HepG2 (cell line): ENCODE measurements at regions not wholly inside any gene's neighbourhood (a gene's known extent, or its start where the extent isn't known, plus 50 kb on each side); places are given as distances from the start of the nearest gene placed in this dataset.

ENCODE experiments used
- ATAC-seq: fragments of 200-7000 bp; cut with Tn5 transposase; 3 replicates; pipeline ENCODE4 v1.9.1; 2020; ENCODE audit warnings: mild to moderate bottlenecking, moderate library complexity
- BruUV-seq: library from RNA; stranded (reverse); fragments of 400-500 nt; replicated peaks from 2 replicates; lab custom pipeline; 2021; lab: Mats Ljungman, UMichigan
- CTCF ChIA-PET: fragments of 300-600 bp; formaldehyde crosslinking; extraction: SDS; loops from one replicate; lab custom pipeline; 2021; ENCODE audit warnings: low total read pairs, inconsistent platforms, low intra/inter-chr PET ratio; lab: Yijun Ruan, JAX
- POLR2A ChIA-PET: fragments of 350-600 bp; sonication (Branson Sonifier 250); formaldehyde crosslinking; loops from one replicate; lab custom pipeline; 2020; ENCODE audit warnings: antibody characterized with exemption, inconsistent platforms; lab: Yijun Ruan, JAX
- DNase-seq: peaks from one replicate; pipeline ENCODE4 v3.0.0-alpha.2; 2015; ENCODE audit warnings: low spot score
- FAIRE-seq: peaks from 3 replicates; lab custom pipeline; 2011; peaks lifted over from hg19 to GRCh38; lab: Jason Lieb, UNC
- H2AFZ ChIP-seq: one replicate; pipeline ENCODE4 v1.6.1; 2011; ENCODE audit warnings: low read length, inconsistent platforms
- H3K27ac ChIP-seq: fragments of 300-600 bp; 3 replicates; pipeline ENCODE4 v1.8.0; 2011; ENCODE audit warnings: mixed run types, mild to moderate bottlenecking, mixed read lengths, low read length, inconsistent platforms; ENCODE audit not compliant: insufficient read depth; ENCODE audit errors: extremely low read length
- H3K27me3 ChIP-seq, 2 experiments: fragments of 200-600 bp in 1 of 2; 2 replicates in 1 of 2; 3 replicates in 1 of 2; pipeline versions ENCODE4 v1.6.0 to v1.8.0; 2011; ENCODE audit warnings: low read length in 2 of 2, mild to moderate bottlenecking in 2 of 2, moderate library complexity in 2 of 2, inconsistent platforms in 1 of 2; ENCODE audit not compliant: insufficient read depth in 2 of 2, control insufficient read depth in 1 of 2
- H3K36me3 ChIP-seq, 2 experiments: fragments of 200-600 bp in 1 of 2; replicated peaks in 1 of 2; 2 replicates in 1 of 2; 3 replicates in 1 of 2; pipeline versions ENCODE4 v1.5.1 to v1.8.0; 2011; ENCODE audit warnings: low read length in 2 of 2, inconsistent platforms in 1 of 2; ENCODE audit not compliant: insufficient read depth in 2 of 2, control insufficient read depth in 1 of 2
- H3K4me1 ChIP-seq: 2 replicates; pipeline ENCODE4 v1.5.1; 2012; ENCODE audit warnings: low read length, inconsistent platforms; ENCODE audit not compliant: insufficient read depth
- H3K4me2 ChIP-seq: 2 replicates; pipeline ENCODE4 v1.6.0; 2011; ENCODE audit warnings: low read depth, low read length, inconsistent platforms
- H3K4me3 ChIP-seq, 3 experiments: fragments of 200-600 bp in 1 of 3; sonication (generic), shearing (Covaris generic) in 1 of 3; replicated peaks in 1 of 3; 2 replicates each; pipeline ENCODE4 v1.5.1; 2011 to 2016; ENCODE audit warnings: low read length in 3 of 3, inconsistent platforms in 2 of 3, low read depth in 2 of 3, mild to moderate bottlenecking in 2 of 3, control low read depth in 1 of 3, mixed read lengths in 1 of 3; ENCODE audit not compliant: insufficient read depth in 1 of 3
- H3K79me2 ChIP-seq: one replicate; pipeline ENCODE4 v1.6.1; 2011; ENCODE audit warnings: low read length, inconsistent platforms; ENCODE audit not compliant: insufficient read depth
- H3K9ac ChIP-seq: 2 replicates; pipeline ENCODE4 v1.6.0; 2011; ENCODE audit warnings: mild to moderate bottlenecking, low read depth, low read length, inconsistent platforms; ENCODE audit not compliant: insufficient read depth
- H3K9me3 ChIP-seq: 2 replicates; pipeline ENCODE4 v1.5.1; 2012; ENCODE audit warnings: mild to moderate bottlenecking, low read length
- H4K20me1 ChIP-seq: 2 replicates; pipeline ENCODE4 v1.6.0; 2011; ENCODE audit warnings: inconsistent platforms, mild to moderate bottlenecking, low read length, moderate library complexity; ENCODE audit not compliant: insufficient read depth
- BRD4 ChIP-seq: sonication (generic); formaldehyde crosslinking; IDR thresholded peaks from 2 replicates; pipeline ENCODE4 v1.4.0; 2020; ENCODE audit warnings: missing genetic modification reagents
- HIVEP1 ChIP-seq: sonication (generic); formaldehyde crosslinking; IDR thresholded peaks from 2 replicates; pipeline ENCODE4 v1.4.0; 2020; ENCODE audit warnings: mild to moderate bottlenecking, missing genetic modification reagents
- KDM2A ChIP-seq: sonication (generic); formaldehyde crosslinking; IDR thresholded peaks from 2 replicates; pipeline ENCODE4 v1.4.0; 2020; ENCODE audit warnings: low read depth, missing genetic modification reagents, borderline replicate concordance
- MAFF ChIP-seq: IDR thresholded peaks from 2 replicates; pipeline ENCODE4 v1.6.1; 2011; ENCODE audit warnings: low read depth, low read length, improper control_type of control experiment
- MZF1 ChIP-seq: sonication (generic); formaldehyde crosslinking; IDR thresholded peaks from 2 replicates; pipeline ENCODE4 v1.8.1; 2023; ENCODE audit warnings: mild to moderate bottlenecking, missing genetic modification reagents, borderline replicate concordance
- REL ChIP-seq: sonication (generic); formaldehyde crosslinking; conservative IDR thresholded peaks from 2 replicates; pipeline ENCODE4 v1.8.0; 2022; ENCODE audit warnings: mild to moderate bottlenecking, missing genetic modification reagents, moderate library complexity
- SP5 ChIP-seq: IDR thresholded peaks from 2 replicates; pipeline ENCODE4 v1.6.1; 2016; ENCODE audit warnings: low read depth, borderline replicate concordance
- ZNF101 ChIP-seq: sonication (generic); formaldehyde crosslinking; IDR thresholded peaks from 2 replicates; pipeline ENCODE4 v1.4.0; 2020; ENCODE audit warnings: mild to moderate bottlenecking, low read depth, missing genetic modification reagents, borderline replicate concordance
- ZNF333 ChIP-seq: sonication (generic); formaldehyde crosslinking; IDR thresholded peaks from 2 replicates; pipeline ENCODE4 v1.4.0; 2020; ENCODE audit warnings: mild to moderate bottlenecking, missing genetic modification reagents, borderline replicate concordance
- WGBS: methylation state at CpG from one replicate; pipeline ENCODE4 v1.1.6; 2017; ENCODE audit warnings: low lambda C conversion rate; 5-methylcytosine and 5-hydroxymethylcytosine counted together
- in situ Hi-C: cut with HindIII; loops from 2 replicates; pipeline ENCODE4 v1.10.0; 2017; ENCODE audit warnings: low pct_unique_long_range_greater_than_20kb; ENCODE audit not compliant: extremely low pct_ligation_motif_present
- intact Hi-C: fragments of 100-400 bp; cut with micrococcal nuclease; formaldehyde crosslinking; loops from one replicate; pipeline ENCODE4 v1.10.0; 2022; ENCODE audit not compliant: unreplicated experiment
- TF ChIP-seq, protein P1 (sequence below): sonication (generic); formaldehyde crosslinking; IDR thresholded peaks from 2 replicates; pipeline ENCODE4 v1.5.0; 2020; ENCODE audit warnings: mild to moderate bottlenecking, low read depth, missing genetic modification reagents, borderline replicate concordance

GRCh38 chr9:16286160-16286559, 584.3 kb downstream of the BNC2 start (continued):
- TF ChIP-seq, protein P1, sequence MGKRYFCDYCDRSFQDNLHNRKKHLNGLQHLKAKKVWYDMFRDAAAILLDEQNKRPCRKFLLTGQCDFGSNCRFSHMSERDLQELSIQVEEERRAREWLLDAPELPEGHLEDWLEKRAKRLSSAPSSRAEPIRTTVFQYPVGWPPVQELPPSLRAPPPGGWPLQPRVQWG = no peak
- TF ChIP-seq ZNF101 (no peak), ZNF333 (CRISPR knock-in tag) (no peak), REL (no peak), MAFF (no peak)
- TF ChIP-seq, all 625 proteins: peak for 0

DNA sequence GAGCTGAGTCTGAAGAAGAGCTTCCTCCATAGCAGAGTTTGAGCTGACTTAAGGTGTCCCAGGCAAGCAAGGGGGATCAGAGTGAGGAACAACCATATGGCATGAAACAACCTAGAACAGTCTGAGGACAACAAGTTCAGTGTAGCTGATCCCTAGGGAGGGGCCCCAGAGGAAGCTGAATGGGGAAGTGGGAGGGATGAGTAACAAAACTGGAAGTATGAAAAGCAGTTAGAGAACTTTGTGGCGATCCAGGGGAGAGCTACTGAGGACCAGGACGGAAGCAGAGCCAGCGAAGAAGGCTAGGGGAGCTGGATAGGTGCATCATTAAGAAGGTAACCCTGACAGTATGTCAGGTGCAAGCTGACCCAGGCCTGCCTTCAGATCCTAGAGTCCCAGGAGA, 580.8 kb downstream of the BNC2 start:
- Histone ChIP-seq H4K20me1 (no peaks in the 10 kb centered on the region), H3K9ac (no peak overlapping the region), H3K27ac (no peak overlapping the region), H3K9me3 (no peaks in the 10 kb centered on the region; the same call in none of the 2 replicates), H3K4me1 (no peaks in the 10 kb centered on the region), H3K36me3 (no peaks in the 10 kb centered on the region), H3K4me2 (no peak overlapping the region), H3K79me2 (no peaks in the 10 kb centered on the region), H3K27me3 (no peaks in the 10 kb centered on the region), H3K4me3 (no peak overlapping the region), H2AFZ (no peak overlapping the region)
- intact Hi-C loops = no loop called here
- ATAC-seq (no peak), FAIRE-seq (no peak), DNase-seq (no peak)
- WGBS = 4% methylated on average over 3 of the region's 3 CpGs
- POLR2A ChIA-PET = no interaction called here
- CTCF ChIA-PET = no interaction called here
- in situ Hi-C loops = no loop called here
- no TSS peak for BruUV-seq
- TF ChIP-seq, protein P1 = no peak
- TF ChIP-seq MZF1 (no peak), HIVEP1 (no peak), KDM2A (CRISPR knock-in tag) (no peak), BRD4 (CRISPR knock-in tag) (no peak), SP5 (CRISPR knock-in tag) (no peak)
